ENCODE measurements at regions not wholly inside any gene's neighbourhood (a gene's known extent, or its start where the extent isn't known, plus 50 kb on each side); places are given as distances from the start of the nearest gene placed in this dataset.
"Not testable (repeated sequence)": the region's sequence is repeated elsewhere in the genome, so short reads cannot be mapped to it uniquely, and the experiment has no call there.

- peaks cover 6% of the 10 kb centered on the region for H3K36me3 Mint-ChIP-seq (ENCODE audit: low read depth, unreplicated experiment)
- no peak overlapping the region for H3K27ac Mint-ChIP-seq (ENCODE audit: unreplicated experiment)
- H3K4me3 Mint-ChIP-seq (ENCODE audit: unreplicated experiment) = no peak overlapping the region
- DNase-seq (ENCODE audit: low spot score) = no peak
- TF ChIP-seq CTCF (IDR thresholded peaks at IDR 0.05; ENCODE audit: unreplicated experiment) = no peak
- peaks cover 2% of the 10 kb centered on the region for H3K27me3 Mint-ChIP-seq (ENCODE audit: unreplicated experiment)
- no peaks in the 10 kb centered on the region for H3K9me3 Mint-ChIP-seq (ENCODE audit: unreplicated experiment)
- peaks cover 6% of the 10 kb centered on the region for H3K4me1 Mint-ChIP-seq (ENCODE audit: unreplicated experiment)
Measured at GRCh38 chr1:228842094-228842775, 107.0 kb downstream of the RHOU start.

- Mint-ChIP-seq H3K4me1 (ENCODE audit: unreplicated experiment) (peaks cover 2% of the 10 kb centered on the region), H3K9me3 (ENCODE audit: unreplicated experiment) (no peaks in the 10 kb centered on the region), H3K36me3 (ENCODE audit: low read depth, unreplicated experiment) (peaks cover 6% of the 10 kb centered on the region), H3K27me3 (ENCODE audit: unreplicated experiment) (no peaks in the 10 kb centered on the region), H3K27ac (ENCODE audit: unreplicated experiment) (no peak overlapping the region), H3K4me3 (ENCODE audit: unreplicated experiment) (no peak overlapping the region)
- TF ChIP-seq CTCF (IDR thresholded peaks at IDR 0.05; ENCODE audit: unreplicated experiment) = no peak
- DNase-seq (ENCODE audit: low spot score) = no peak
Measured at GRCh38 chr1:228845101-228845500, 109.8 kb downstream of the RHOU start.

GRCh38 chr1:228846952-228847351, 111.7 kb downstream of the RHOU start:
- no peak overlapping the region for H3K27ac Mint-ChIP-seq (ENCODE audit: unreplicated experiment)
- H3K9me3 Mint-ChIP-seq (ENCODE audit: unreplicated experiment) = no peaks in the 10 kb centered on the region
- TF ChIP-seq CTCF (IDR thresholded peaks at IDR 0.05; ENCODE audit: unreplicated experiment) = no peak
- peaks cover 2% of the 10 kb centered on the region for H3K4me1 Mint-ChIP-seq (ENCODE audit: unreplicated experiment)
- peaks cover 6% of the 10 kb centered on the region for H3K36me3 Mint-ChIP-seq (ENCODE audit: low read depth, unreplicated experiment)
- no peak for DNase-seq (ENCODE audit: low spot score)
- H3K27me3 Mint-ChIP-seq (ENCODE audit: unreplicated experiment) = no peaks in the 10 kb centered on the region
- H3K4me3 Mint-ChIP-seq (ENCODE audit: unreplicated experiment) = no peak overlapping the region

- H3K4me1 Mint-ChIP-seq (ENCODE audit: unreplicated experiment); H3K36me3 Mint-ChIP-seq (ENCODE audit: low read depth, unreplicated experiment); H3K9me3 Mint-ChIP-seq (ENCODE audit: unreplicated experiment); DNase-seq (ENCODE audit: low spot score); H3K4me3 Mint-ChIP-seq (ENCODE audit: unreplicated experiment); H3K27ac Mint-ChIP-seq (ENCODE audit: unreplicated experiment); H3K27me3 Mint-ChIP-seq (ENCODE audit: unreplicated experiment): not testable (repeated sequence)
Measured at GRCh38 chr1:228847451-228847850, 112.2 kb downstream of the RHOU start.

- Mint-ChIP-seq H3K27me3 (ENCODE audit: unreplicated experiment) (no peaks in the 10 kb centered on the region), H3K4me3 (ENCODE audit: unreplicated experiment) (no peak overlapping the region), H3K36me3 (ENCODE audit: low read depth, unreplicated experiment) (no peaks in the 10 kb centered on the region), H3K4me1 (ENCODE audit: unreplicated experiment) (peaks cover 2% of the 10 kb centered on the region), H3K9me3 (ENCODE audit: unreplicated experiment) (no peaks in the 10 kb centered on the region), H3K27ac (ENCODE audit: unreplicated experiment) (no peak overlapping the region)
- DNase-seq (ENCODE audit: low spot score) = no peak
- no peak for TF ChIP-seq CTCF (IDR thresholded peaks at IDR 0.05; ENCODE audit: unreplicated experiment)
Measured at GRCh38 chr1:228848406-228848805, 113.1 kb downstream of the RHOU start.

All from endothelial cell (in vitro differentiated cells).